ENCODE measurements at regions not wholly inside any gene's neighbourhood (a gene's known extent, or its start where the extent isn't known, plus 50 kb on each side); places are given as distances from the start of the nearest gene placed in this dataset.

- ChIA-PET CTCF (ENCODE audit: low intra/inter-chr PET ratio) (no interaction called here), POLR2A (no interaction called here)
- BruUV-seq (replicated peaks): no TSS peak
Observed at GRCh38 chr13:48151363-48152161, 56.7 kb upstream of the MED4 start.

More at GRCh38 chr13:48151363-48152161, 56.7 kb upstream of the MED4 start:
- H3K27me3 ChIP-seq (ENCODE audit: control insufficient read depth in 2 of 2, insufficient read depth in 2 of 2, low read length in 2 of 2): no peaks in the 10 kb centered on the region
- H3K9me1 ChIP-seq (ENCODE audit: control insufficient read depth, insufficient read depth, low read length): no peaks in the 10 kb centered on the region
- no peak overlapping the region for H3K27ac ChIP-seq (ENCODE audit: extremely low read depth, low read depth, low read length)
- WGBS (ENCODE audit: insufficient coverage, low coverage, missing lambda C conversion rate): 36% methylated on average over 5 of the region's 5 CpGs
- no peaks in the 10 kb centered on the region for H3K9me3 ChIP-seq (replicated peaks; ENCODE audit: control insufficient read depth, insufficient read depth, low read depth, low read length)
- FAIRE-seq (no peak), ATAC-seq (no peak), DNase-seq (ENCODE audit: extremely low read depth in 1 of 4, low spot score in 3 of 4) (no peak)
- peaks cover 0 to 3% of the 10 kb centered on the region in 2 experiments; a peak in 1 of 5 replicates for H3K4me1 ChIP-seq (replicated peaks in 1 of 2; ENCODE audit: control insufficient read depth in 2 of 2, insufficient read depth in 2 of 2, low read length in 2 of 2)
- no peaks in the 10 kb centered on the region for H3K79me2 ChIP-seq (ENCODE audit: control insufficient read depth, insufficient read depth, low read length)
- no peak overlapping the region for H2AFZ ChIP-seq (ENCODE audit: low read depth, low read length)
- H3K9ac ChIP-seq (ENCODE audit: insufficient read depth in 1 of 2, low read depth in 2 of 2, low read length in 2 of 2): no peak overlapping the region
- no peak overlapping the region for H3K4me3 ChIP-seq
- H3K36me3 ChIP-seq (ENCODE audit: control insufficient read depth, insufficient read depth, low read length): no peaks in the 10 kb centered on the region
- in situ Hi-C loops (cut with MboI) (no loop called here), intact Hi-C loops (cut with micrococcal nuclease) (no loop called here)
- TF ChIP-seq FOXA1 (IDR thresholded peaks at IDR 0.05; ENCODE audit: borderline replicate concordance): no peak
- TF ChIP-seq ATF2 (CRISPR knock-in tag; IDR thresholded peaks at IDR 0.05): no peak
- no peak for TF ChIP-seq ZNF589 (CRISPR knock-in tag; IDR thresholded peaks at IDR 0.05; ENCODE audit: low read depth)
- TF ChIP-seq BCL6 (CRISPR knock-in tag; IDR thresholded peaks at IDR 0.05): no peak
- TF ChIP-seq DPF2 (IDR thresholded peaks at IDR 0.05): no peak
- H3K4me2 ChIP-seq (ENCODE audit: insufficient read depth, low read length): no peak overlapping the region
- no peaks in the 10 kb centered on the region for H4K20me1 ChIP-seq (replicated peaks; ENCODE audit: control insufficient read depth, insufficient read depth, low read length)
